LHCN-M2 (cell line): ENCODE measurements at regions not wholly inside any gene's neighbourhood (a gene's known extent, or its start where the extent isn't known, plus 50 kb on each side); places are given as distances from the start of the nearest gene placed in this dataset.

Source experiments
- DNase-seq: peaks from one replicate; pipeline ENCODE4 v3.0.0-alpha.2; 2012; ENCODE audit warnings: low read depth

GRCh38 chr18:78918707-78919106, 60.9 kb upstream of the SALL3 start:
- DNase-seq: no peak

DNA sequence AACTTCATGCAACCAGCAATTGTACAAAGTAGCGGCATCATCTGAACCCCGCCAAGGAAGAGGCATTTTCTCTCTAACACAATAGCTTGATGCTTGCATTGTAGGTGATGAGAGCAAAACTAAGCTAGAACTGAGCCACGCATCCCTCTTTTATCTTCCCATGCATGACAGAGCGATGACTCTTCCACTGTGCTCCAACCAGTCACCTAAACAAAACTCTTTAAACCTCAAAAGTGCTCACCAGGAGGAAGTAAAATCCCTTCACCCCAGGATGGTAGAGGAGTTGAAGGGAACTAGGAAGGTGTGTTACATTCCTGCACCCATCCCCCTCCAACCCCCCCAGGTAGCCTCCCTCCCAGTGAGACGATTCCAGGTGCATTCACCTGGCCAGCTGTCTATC, 59.7 kb upstream of the SALL3 start:
- DNase-seq: no peak

DNA sequence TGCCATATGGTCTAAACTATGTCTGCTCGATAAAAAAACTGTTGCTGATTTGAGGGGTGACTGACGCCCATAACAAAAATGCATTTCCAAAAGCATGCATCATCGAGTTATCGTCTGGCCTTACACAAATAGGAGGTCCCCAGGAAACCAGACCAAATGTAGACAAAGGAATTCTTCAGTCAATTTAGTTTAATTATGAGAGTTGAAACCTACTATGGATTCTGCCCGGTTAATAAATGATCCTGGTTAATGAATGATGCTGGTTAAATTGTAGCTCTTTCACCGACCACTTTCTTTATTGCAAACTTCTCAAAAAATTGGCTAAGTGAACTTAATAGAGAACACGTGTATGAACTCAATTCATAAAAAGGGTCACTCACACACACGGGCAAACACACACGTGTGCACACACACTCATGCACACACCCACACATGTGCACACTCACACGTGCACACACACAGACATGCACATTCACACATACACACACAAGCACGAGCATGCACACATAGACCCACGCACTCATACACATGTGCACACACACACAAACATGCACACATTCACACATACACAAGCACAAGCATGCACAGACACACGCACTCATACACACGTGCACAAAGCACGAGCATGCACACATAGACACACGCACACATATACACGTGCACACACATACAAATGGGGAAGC, 59.0 kb upstream of the SALL3 start:
- no peak for DNase-seq

DNA sequence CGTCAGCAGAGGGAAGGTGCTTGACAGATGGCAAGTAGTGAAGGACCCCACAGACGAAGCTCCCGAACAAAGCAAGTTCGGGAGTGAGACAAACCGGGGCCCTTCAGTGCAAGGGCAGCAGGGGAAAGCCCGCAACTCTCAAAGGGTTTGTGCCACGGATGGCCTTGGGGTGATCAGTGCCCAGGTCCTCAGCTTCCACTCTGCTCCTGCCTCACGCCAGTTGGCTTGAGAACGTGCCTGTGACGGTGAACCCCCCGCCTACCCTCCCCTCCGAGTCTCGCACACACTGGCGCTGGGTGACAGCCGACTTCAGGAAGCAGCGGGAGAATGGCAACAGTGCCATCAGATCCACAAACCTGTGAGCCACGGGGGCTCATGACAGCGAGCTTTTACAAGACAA, 56.8 kb upstream of the SALL3 start:
- no peak for DNase-seq

DNA sequence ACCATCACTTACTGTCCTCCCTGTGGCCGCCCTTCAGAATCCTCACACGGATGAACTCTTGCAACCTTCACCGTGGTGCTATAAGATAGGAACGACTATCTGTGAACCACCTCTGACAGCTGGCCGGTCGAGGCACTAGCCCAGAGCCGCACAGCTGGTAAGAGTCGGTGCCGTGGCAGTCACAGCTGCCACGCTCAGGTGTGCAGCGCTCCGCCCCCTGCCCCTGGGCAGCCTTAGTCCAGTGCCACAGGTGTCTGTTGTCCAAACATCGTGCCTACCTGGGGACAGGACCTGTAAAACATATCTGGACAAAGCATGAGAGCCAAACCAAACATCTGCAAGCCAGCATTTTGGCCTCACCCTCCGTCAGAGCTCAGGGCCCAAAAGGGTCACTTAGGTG, 55.3 kb upstream of the SALL3 start:
- DNase-seq: no peak

GRCh38 chr18:78924786-78925540, 54.7 kb upstream of the SALL3 start:
- DNase-seq: no peak

GRCh38 chr18:78925557-78926242, 53.9 kb upstream of the SALL3 start:
- DNase-seq: no peak

GRCh38 chr18:78926243-78926615, 53.4 kb upstream of the SALL3 start:
- no peak for DNase-seq

DNA sequence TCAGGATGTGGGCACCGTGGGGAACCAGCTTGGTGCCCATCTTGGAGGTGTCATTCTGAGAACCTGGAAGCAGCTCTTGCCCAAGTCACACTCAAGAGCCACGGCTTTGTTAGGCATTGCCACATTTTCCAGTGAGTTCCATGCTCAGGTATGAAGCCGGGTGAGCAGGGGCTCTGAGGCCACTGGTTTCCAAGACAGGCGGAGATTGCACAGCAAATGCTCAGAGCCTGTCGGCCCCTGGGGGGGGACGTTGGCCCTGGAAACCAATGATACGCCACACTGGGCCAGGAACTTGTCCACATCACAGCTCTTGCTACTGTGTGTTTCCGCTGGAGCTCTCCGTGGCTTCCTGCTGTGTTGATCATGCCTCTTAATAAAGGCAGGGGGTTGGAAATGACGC, 52.5 kb upstream of the SALL3 start:
- DNase-seq: no peak

DNA sequence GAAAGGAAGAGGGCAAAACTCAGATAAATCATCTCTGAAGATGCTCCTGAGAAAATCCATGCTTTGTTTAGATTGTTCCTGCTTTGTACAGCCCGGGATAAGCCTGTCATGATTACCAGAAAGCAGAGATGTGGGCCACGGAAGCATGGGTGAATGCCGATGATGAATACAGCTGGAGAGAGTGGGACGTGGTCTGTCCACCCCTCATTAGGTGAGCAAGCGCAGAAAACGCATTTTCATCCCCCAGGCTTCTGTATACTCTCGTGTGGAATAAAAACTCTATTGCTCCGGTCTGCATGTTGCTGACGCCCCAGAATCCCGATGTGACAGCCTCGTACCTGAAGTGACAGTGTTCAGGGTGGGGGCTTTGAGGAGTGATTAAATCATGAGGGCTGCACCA, 52.0 kb upstream of the SALL3 start:
- DNase-seq: no peak

- DNase-seq: no peak
These were observed 51.5 kb upstream of the SALL3 start for GRCh38 chr18:78928076-78928475.

- DNase-seq: no peak
These were observed 50.1 kb upstream of the SALL3 start for GRCh38 chr18:78929516-78929915.
